Lung (tissue), 11 donors: ENCODE measurements at regions not wholly inside any gene's neighbourhood (a gene's known extent, or its start where the extent isn't known, plus 50 kb on each side); places are given as distances from the start of the nearest gene placed in this dataset.

Experiments
- ATAC-seq: fragments of 200-7000 bp; cut with Tn5 transposase; one replicate; pipeline ENCODE4 v1.9.1; 2020; ENCODE audit warnings: moderate number of reproducible peaks; ENCODE audit not compliant: insufficient read depth, low FRiP score
- DNase-seq, 3 donors: peaks; one replicate each; pipeline ENCODE4 v3.0.0-alpha.2; 2013 to 2017
- H3K27ac ChIP-seq, 2 donors: one replicate each; pipeline ENCODE4 v1.5.1; 2013; ENCODE audit warnings: mild to moderate bottlenecking in 2 of 2, moderate library complexity in 2 of 2, control low read depth in 1 of 2, inconsistent platforms in 1 of 2, low read depth in 1 of 2, low read length in 1 of 2
- H3K27me3 ChIP-seq, 3 donors: one replicate each; pipeline ENCODE4 v1.5.1; 2013; ENCODE audit warnings: low read length in 2 of 3; ENCODE audit not compliant: control insufficient read depth in 3 of 3, insufficient read depth in 3 of 3
- H3K36me3 ChIP-seq, 4 donors: one replicate each; pipeline ENCODE4 v1.5.1; 2013; ENCODE audit warnings: low read length in 4 of 4, mild to moderate bottlenecking in 1 of 4, moderate library complexity in 1 of 4; ENCODE audit not compliant: control insufficient read depth in 4 of 4, insufficient read depth in 4 of 4
- H3K4me1 ChIP-seq, 5 donors: one replicate each; pipeline ENCODE4 v1.5.1; 2013; ENCODE audit warnings: low read length in 5 of 5, mild to moderate bottlenecking in 2 of 5, moderate library complexity in 1 of 5; ENCODE audit not compliant: control insufficient read depth in 5 of 5, insufficient read depth in 5 of 5
- H3K4me3 ChIP-seq: one replicate; pipeline ENCODE4 v1.5.1; 2013; ENCODE audit warnings: mild to moderate bottlenecking, control low read depth, moderate library complexity
- H3K9ac ChIP-seq, 2 donors: one replicate each; pipeline ENCODE4 v1.5.1; 2013; ENCODE audit warnings: low read length in 2 of 2, control low read depth in 1 of 2; ENCODE audit not compliant: insufficient read depth in 1 of 2
- H3K9me3 ChIP-seq, 4 donors: one replicate each; pipeline ENCODE4 v1.5.1; 2013; ENCODE audit warnings: low read length in 3 of 4, mild to moderate bottlenecking in 1 of 4, moderate library complexity in 1 of 4; ENCODE audit not compliant: control insufficient read depth in 4 of 4, insufficient read depth in 3 of 4
- CTCF ChIP-seq: IDR thresholded peaks from 2 replicates; pipeline ENCODE4 v1.5.1; 2012; ENCODE audit warnings: mild to moderate bottlenecking; ENCODE audit errors: control extremely low read depth, extremely low read depth
- WGBS, 2 donors: extraction: QIAGEN DNeasy Blood & Tissue Kit; methylation state at CpG; one replicate each; pipeline ENCODE4 v1.1.7; 2013; 5-methylcytosine and 5-hydroxymethylcytosine counted together
- donor health status: control.
- donor health status: control.
- donor health status: Bipolar disorder and iron deficiency.
- donor health status: healthy.
- donor health status: DM: yes; HTN: yes; CAD: no.

- Histone ChIP-seq H3K4me1 (peaks cover 0 to 4% (median 0%) of the 10 kb centered on the region in 5 donors), H3K9ac (no peak overlapping the region), H3K9me3 (no peaks in the 10 kb centered on the region), H3K4me3 (no peak overlapping the region), H3K27me3 (no peaks in the 10 kb centered on the region), H3K27ac (no peak overlapping the region), H3K36me3 (no peaks in the 10 kb centered on the region)
- TF ChIP-seq CTCF: no peak
- WGBS, 2 donors: 89 to 90% methylated on average over 9 of the region's 9 CpGs
- no peak for DNase-seq
- no peak for ATAC-seq
Observed at GRCh38 chr22:22704156-22704946, 59.9 kb downstream of the GGTLC2 start.

- H3K4me1 ChIP-seq: peaks cover 0 to 4% (median 0%) of the 10 kb centered on the region in 5 donors
- ATAC-seq (no peak), DNase-seq (no peak)
- no peak overlapping the region for H3K4me3 ChIP-seq
- H3K9ac ChIP-seq: no peak overlapping the region
- no peak for TF ChIP-seq CTCF
- no peaks in the 10 kb centered on the region for H3K27me3 ChIP-seq
- H3K27ac ChIP-seq: no peak overlapping the region
- H3K36me3 ChIP-seq: no peaks in the 10 kb centered on the region
- WGBS, 2 donors: 89 to 96% methylated on average over 5 of the region's 5 CpGs
- no peaks in the 10 kb centered on the region for H3K9me3 ChIP-seq
Observed at GRCh38 chr22:22705328-22706100, 61.1 kb downstream of the GGTLC2 start.

GRCh38 chr22:22706253-22706915, 62.0 kb downstream of the GGTLC2 start:
- no peaks in the 10 kb centered on the region for H3K9me3 ChIP-seq
- H3K36me3 ChIP-seq: no peaks in the 10 kb centered on the region
- no peak overlapping the region for H3K27ac ChIP-seq
- ATAC-seq: no peak
- no peak overlapping the region for H3K4me3 ChIP-seq
- peaks cover 0 to 8% (median 0%) of the 10 kb centered on the region in 5 donors for H3K4me1 ChIP-seq
- 61 to 73% methylated on average over 4 of the region's 4 CpGs for WGBS, 2 donors
- no peak for DNase-seq
- no peak overlapping the region for H3K9ac ChIP-seq
- H3K27me3 ChIP-seq: no peaks in the 10 kb centered on the region
- no peak for TF ChIP-seq CTCF
